GM04503 (cell line): ENCODE measurements at regions not wholly inside any gene's neighbourhood (a gene's known extent, or its start where the extent isn't known, plus 50 kb on each side); places are given as distances from the start of the nearest gene placed in this dataset.

ENCODE experiments used
- DNase-seq: peaks from one replicate; pipeline ENCODE4 v3.0.0-alpha.2; 2012; ENCODE audit warnings: low read depth

- DNase-seq = no peak
Observed at GRCh38 chr1:4871373-4871772, 217.0 kb downstream of the AJAP1 start.

DNA sequence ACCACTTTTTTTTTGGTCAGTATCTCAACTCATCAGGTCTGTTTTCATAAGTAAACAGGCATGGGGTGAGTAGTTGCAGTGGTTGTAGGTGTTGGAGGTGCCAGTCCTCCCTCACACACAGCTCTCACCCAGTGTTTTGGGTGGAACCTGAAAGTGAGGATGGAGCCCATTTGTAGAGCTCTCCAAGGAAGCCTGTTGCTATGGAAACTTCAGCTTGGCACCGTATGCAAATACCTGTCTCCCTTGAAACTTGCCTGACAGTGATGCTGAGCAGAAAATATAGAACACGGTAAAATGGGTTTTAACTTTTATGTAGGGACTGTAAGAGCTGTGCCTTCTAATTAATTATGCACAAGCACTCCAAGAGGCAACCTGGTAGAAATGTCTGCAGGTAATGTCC lies 214.1 kb downstream of the AJAP1 start:
- no peak for DNase-seq

DNA sequence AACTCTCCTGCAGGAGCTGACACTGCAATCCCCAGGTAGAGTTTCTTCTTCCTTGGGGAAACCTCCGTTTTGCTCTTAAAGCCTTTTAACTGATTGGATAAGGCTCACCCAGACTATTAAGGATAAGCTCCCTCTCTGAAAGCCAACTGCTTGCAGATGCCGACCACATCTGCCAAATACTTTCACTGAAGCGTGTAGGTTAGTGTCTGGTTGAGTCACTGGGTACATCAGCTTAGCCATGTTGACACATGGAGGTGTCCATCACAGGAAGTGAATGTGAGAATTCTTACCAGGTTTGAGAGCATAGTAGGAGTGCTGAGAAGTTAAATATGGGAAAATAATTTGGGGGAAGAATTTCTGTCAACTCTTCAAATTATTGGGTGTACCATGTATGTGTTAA lies 202.0 kb downstream of the AJAP1 start:
- DNase-seq = no peak

DNA sequence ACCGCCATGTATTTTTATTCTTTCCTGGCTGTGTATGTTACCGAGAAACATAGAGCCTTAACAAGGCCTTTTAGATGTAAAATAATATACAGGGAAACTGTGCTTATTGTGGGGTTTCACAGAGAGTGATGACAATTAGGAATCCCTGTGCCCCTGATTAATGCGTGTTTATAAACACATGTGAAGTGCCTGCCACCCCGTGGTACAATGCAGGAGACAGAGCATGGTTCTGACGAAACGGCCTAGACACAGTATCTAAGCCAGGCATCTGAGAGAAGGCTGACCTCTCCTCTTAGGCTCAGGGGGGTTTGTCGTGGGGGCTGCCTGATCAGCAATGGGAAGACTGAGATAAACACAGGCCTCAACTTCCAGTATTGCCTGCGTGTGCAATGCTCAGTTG lies 200.0 kb downstream of the AJAP1 start:
- no peak for DNase-seq

DNA sequence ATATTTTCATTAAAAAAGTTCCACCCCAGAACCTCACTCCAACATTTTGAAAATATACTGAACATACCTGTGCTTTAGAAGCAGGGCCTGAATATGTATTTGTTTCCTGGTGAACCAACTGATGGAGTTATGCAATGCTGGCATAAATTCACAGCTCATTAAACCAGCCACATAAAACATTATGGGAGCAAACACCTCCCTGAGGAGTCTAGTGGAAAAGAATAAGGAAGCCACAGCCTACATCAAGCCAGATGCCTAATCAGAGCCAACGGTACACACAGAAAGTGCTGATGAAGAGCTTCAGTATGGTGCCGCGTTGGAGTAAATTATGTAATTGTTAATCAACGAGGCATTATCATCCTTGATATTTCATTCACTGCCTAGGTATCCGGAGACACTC lies 199.5 kb downstream of the AJAP1 start:
- no peak for DNase-seq

DNA sequence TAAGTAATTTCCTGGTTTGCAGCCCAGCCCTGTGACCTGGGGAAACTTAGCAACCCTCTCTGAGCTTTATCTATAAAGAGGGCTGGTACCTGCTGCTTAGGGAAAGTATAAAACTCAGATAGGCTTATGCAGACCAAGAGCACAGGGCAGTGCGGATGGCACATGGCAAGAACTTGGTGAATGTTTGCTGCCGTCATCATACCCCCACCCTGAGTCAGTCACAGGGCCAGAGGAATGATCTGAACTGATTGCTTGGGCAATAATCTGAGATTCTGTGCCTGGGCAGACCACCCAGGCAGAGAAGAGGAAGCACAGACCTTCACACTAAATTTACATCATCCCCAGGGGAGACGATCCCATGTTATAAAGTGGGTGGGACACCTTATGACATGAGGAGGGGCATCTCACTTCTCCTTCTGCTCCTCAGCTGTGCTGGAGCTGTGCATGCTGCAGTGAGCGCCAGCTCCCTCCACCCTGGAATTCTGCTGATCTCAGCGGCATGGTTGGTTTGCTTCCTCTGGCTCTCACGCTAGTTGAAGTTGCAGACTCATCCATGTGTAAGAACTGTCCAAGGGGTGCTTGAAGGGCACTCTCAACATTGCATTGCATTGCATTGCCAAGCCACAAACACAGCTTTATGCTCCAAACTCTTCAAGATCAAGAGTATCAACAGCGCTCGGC lies 197.1 kb downstream of the AJAP1 start:
- DNase-seq = no peak

DNA sequence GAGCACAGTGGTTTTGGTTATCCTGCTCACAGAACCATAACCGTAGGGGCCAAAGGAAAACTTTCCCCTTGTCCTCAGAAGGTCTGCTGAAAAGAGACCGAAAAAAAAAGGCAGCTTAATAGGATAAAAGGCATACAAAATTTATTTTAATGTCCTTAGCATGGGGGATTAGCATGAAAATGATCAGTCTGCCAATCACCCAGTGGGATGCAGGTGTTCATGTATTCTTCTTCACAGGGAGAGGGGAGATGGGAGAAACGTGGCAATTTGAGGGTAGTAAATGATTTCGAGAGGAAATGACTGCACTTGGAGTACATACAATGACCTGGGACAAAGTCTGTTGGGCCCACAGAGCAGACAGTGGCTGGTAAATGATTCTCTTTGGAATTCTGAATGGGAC lies 194.0 kb downstream of the AJAP1 start:
- no peak for DNase-seq

DNA sequence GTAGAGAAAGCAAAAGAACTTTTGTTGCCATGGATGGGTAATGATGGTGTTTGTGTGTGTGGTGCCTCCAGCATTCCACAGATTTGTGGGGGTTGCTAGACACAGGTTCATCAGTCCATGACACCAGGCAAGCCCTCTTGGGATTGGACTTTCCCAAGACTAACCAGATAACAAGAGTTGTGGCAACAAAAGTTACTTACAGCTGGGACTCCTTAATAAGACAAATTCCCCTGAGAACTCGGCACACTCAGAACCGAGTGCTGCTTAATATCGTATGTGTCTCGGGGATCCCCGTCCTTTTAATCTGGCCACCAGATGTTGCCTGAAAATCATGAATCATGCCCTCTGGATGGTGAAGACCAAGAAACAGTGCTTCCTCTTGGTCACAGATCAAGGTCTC lies 193.3 kb downstream of the AJAP1 start:
- DNase-seq = no peak
